Lower leg skin (tissue), 4 donors: ENCODE measurements at regions not wholly inside any gene's neighbourhood (a gene's known extent, or its start where the extent isn't known, plus 50 kb on each side); places are given as distances from the start of the nearest gene placed in this dataset.

Experiments used
- DNase-seq, 2 donors: peaks; one replicate each; pipeline ENCODE4 v3.0.0-alpha.2; 2019; ENCODE audit warnings: low spot score in 2 of 2
- H3K4me3 ChIP-seq: fragments of 200-600 bp; sonication (generic); 2 replicates; pipeline ENCODE4 v1.5.1; 2017; ENCODE audit warnings: mild to moderate bottlenecking, low read depth; ENCODE audit not compliant: poor library complexity, severe bottlenecking
- CTCF ChIP-seq, 3 donors: fragments of 450-650 bp; IDR thresholded peaks; one replicate each; pipeline ENCODE4 v1.5.1; 2016; ENCODE audit warnings: antibody characterized with exemption in 3 of 3, mild to moderate bottlenecking in 3 of 3, moderate library complexity in 2 of 3
- POLR2A ChIP-seq, 2 donors: fragments of 450-650 bp; IDR thresholded peaks; one replicate each; pipeline ENCODE4 v1.6.1; 2016 to 2017; ENCODE audit warnings: antibody characterized with exemption in 2 of 2, mild to moderate bottlenecking in 1 of 2, moderate library complexity in 1 of 2
- WGBS, 2 donors: methylation state at CpG; one replicate each; pipeline ENCODE4 v1.1.5; 2018; 5-methylcytosine and 5-hydroxymethylcytosine counted together
- intact Hi-C: fragments of 100-400 bp; cut with DNase I; formaldehyde crosslinking; loops from one replicate; pipeline ENCODE4 v1.15.0; 2023; ENCODE audit warnings: low total_unique reads

GRCh38 chr22:48154169-48154942 lies 1391.9 kb downstream of the TBC1D22A start:
- H3K4me3 ChIP-seq = no peak overlapping the region
- intact Hi-C loops = no loop called here
- DNase-seq = peak in 1 of 2 donors; percentile 78
- 84 to 85% methylated on average over 17 to 18 of the region's 18 CpGs for WGBS, 2 donors
- no peak for TF ChIP-seq CTCF (IDR thresholded peaks at IDR 0.05)
- no peak for TF ChIP-seq POLR2A (IDR thresholded peaks at IDR 0.05)

- no peak overlapping the region for H3K4me3 ChIP-seq
- WGBS, 2 donors = 34 to 59% methylated on average over 9 to 10 of the region's 10 CpGs
- TF ChIP-seq POLR2A (IDR thresholded peaks at IDR 0.05) (no peak), CTCF (IDR thresholded peaks at IDR 0.05) (no peak)
- DNase-seq = peak; percentile 31 to 84
- intact Hi-C loops = no loop called here
These were observed 1391.3 kb downstream of the TBC1D22A start for GRCh38 chr22:48153726-48154125.

GRCh38 chr22:48152916-48153315 lies 1390.5 kb downstream of the TBC1D22A start:
- no peak overlapping the region for H3K4me3 ChIP-seq
- intact Hi-C loops = no loop called here
- 79 to 85% methylated on average over 15 to 16 of the region's 16 CpGs for WGBS, 2 donors
- TF ChIP-seq CTCF (IDR thresholded peaks at IDR 0.05) = no peak
- no peak for TF ChIP-seq POLR2A (IDR thresholded peaks at IDR 0.05)
- peak in 1 of 2 donors; percentile 70 for DNase-seq

- TF ChIP-seq POLR2A (IDR thresholded peaks at IDR 0.05) = no peak
- TF ChIP-seq CTCF (IDR thresholded peaks at IDR 0.05) = no peak
- H3K4me3 ChIP-seq = no peak overlapping the region
- 29 to 36% methylated on average over 16 of the region's 16 CpGs for WGBS, 2 donors
- DNase-seq = no peak
- intact Hi-C loops = no loop called here
These were observed 1389.8 kb downstream of the TBC1D22A start for GRCh38 chr22:48152164-48152775.

- TF ChIP-seq POLR2A (IDR thresholded peaks at IDR 0.05) (no peak), CTCF (IDR thresholded peaks at IDR 0.05) (no peak)
- H3K4me3 ChIP-seq = no peak overlapping the region
- 47 to 53% methylated on average over 9 of the region's 9 CpGs for WGBS, 2 donors
- no peak for DNase-seq
- intact Hi-C loops = no loop called here
These were observed 1389.2 kb downstream of the TBC1D22A start for GRCh38 chr22:48151641-48152040.
